Stimulated activated CD8-positive, alpha-beta memory T cell treated with anti-CD3 and anti-CD28 coated beads, Interleukin-4, amount 100 ng/mL, for 48 hours (primary cell): ENCODE measurements at regions not wholly inside any gene's neighbourhood (a gene's known extent, or its start where the extent isn't known, plus 50 kb on each side); places are given as distances from the start of the nearest gene placed in this dataset.

ENCODE experiments used
- DNase-seq: peaks from one replicate; pipeline ENCODE4 v3.0.0-alpha.2; 2020

DNA sequence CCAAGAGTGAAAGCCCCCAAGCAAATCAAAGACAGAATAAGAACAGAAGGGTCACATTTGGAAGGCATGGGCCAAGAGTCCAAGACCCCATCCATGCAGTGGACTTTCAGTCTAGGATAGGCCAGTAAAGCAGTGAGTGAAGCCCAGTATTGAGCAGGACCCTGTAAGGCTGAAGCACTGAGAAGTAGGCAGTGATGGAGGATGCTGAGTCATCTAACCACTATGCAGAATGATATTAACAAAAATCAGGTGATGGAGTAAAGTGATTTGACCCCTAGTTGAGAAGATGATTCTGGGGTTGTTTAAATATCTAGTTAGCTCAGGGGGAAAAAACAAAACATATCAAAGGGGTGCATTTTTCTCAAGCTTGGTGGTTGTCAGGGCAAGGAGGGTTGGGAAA is 308.7 kb upstream of the PLXNA2 start:
- no peak for DNase-seq

GRCh38 chr1:208556461-208556860 is 312.3 kb upstream of the PLXNA2 start:
- no peak for DNase-seq

DNA sequence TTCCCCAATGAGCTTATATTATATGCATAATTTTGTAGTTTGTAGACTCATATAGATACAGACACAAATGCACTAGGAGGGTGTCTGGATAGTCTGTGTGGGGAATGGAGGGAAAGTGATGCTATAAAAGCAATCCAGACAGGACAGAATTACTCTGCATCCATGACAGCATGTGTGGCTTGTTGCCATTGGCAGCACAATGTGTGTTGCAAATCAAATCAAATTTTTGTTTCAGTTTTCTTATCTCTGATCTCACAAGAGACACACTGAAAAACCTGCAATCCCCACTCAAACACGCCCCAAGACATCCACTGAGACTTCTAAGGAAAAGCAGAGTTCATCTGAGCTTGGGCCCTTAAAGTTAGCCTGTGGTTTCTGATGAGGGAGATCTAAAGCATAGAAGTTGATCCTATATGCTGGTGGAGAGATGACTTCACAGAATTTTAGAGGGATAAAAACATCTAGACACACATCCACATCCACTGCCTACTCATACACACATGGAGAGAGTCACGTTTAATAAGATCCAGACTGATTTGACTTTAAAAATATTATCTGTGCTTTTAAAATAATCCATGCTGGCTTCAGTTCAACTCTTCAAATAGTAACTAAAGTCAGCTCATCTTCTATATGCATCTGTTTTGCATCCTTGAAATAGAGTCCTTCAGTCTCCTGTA is 313.0 kb upstream of the PLXNA2 start:
- DNase-seq: no peak

- no peak for DNase-seq
Observed at GRCh38 chr1:208557723-208558094, 313.5 kb upstream of the PLXNA2 start.

- no peak for DNase-seq
Observed at GRCh38 chr1:208559597-208560329, 315.6 kb upstream of the PLXNA2 start.

GRCh38 chr1:208562151-208562960 is 318.2 kb upstream of the PLXNA2 start:
- DNase-seq: no peak

DNA sequence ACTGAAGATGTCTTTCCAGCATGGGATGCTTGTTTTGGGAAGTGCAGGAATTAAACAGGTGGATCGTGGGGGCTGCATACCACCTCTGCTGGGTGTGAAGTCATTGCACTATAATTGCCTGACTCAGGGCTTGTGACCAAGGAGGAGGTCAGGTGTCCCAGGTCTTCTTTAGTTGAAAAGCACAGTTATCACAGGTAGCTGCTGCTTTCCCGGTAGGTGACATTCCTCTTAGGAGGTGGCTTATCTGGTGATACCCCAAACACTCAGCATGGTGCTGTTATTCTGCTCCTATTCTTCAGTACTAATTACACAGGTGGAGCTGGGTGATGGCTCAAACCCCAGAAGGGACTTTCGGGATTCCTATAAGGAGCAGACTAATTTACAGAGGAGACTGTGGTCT is 320.3 kb upstream of the PLXNA2 start:
- DNase-seq: no peak

- no peak for DNase-seq
Observed at GRCh38 chr1:208565756-208566440, 321.7 kb upstream of the PLXNA2 start.

GRCh38 chr1:208569181-208569580 is 325.0 kb upstream of the PLXNA2 start:
- DNase-seq: no peak

DNA sequence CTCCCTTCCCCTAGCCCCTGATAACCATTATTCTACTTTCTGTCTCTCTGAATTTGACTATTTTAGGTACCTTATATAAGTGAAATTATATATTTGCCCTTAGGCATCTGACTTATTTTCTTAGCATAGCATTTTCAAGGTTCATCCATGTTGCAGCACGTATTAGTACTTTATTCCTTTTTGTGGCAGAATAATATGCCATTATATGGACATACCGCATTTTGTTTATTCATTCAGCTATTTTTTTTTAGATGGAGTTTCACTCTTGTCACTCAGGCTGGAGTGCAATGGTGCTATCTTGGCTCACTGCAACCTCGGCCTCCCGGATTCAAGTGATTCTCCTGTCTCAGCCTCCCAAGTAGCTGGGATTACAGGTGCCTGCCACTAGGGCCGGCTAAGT is 326.2 kb upstream of the PLXNA2 start:
- DNase-seq: no peak

DNA sequence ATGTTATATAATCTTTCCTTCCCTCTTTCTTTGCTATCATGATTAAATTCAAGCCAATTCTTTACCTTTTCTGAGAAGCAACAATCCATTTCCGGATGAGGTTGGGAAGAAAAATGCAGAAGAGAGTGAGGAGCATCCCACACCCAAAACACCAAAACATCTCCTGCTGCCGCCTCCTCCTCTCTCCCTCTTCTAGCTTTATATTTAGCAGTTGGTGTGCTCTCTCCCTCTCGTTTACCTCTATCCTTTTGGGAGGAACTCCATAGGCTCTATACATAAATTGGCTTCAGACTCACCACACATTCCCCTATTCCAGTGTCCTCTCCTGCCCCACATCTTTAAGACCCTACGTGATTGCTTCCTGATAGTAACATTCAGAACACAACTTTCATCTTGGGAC is 332.2 kb upstream of the PLXNA2 start:
- DNase-seq: no peak

GRCh38 chr1:208577381-208577905 is 333.3 kb upstream of the PLXNA2 start:
- DNase-seq: no peak

DNA sequence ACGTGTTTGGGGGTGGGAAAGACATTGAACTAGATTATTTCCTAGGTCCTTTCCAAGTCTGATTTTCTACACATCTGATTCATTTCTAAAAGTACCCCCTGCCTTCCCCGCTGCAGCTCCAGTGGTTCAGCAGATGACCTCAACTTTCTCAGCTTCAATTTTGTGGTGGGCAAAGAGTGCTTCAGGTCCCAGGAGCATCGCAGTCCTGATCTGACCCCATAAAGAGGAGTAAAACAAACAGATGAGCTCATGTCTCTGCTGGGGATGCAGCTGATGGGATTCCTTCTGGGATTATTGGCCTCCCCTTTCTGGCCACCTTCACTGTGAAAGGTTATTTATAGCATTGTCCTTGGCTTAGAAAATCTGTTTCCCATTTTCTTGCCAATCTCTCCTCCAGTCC is 337.0 kb upstream of the PLXNA2 start:
- DNase-seq: no peak

GRCh38 chr1:208581667-208582066 is 337.5 kb upstream of the PLXNA2 start:
- no peak for DNase-seq

DNA sequence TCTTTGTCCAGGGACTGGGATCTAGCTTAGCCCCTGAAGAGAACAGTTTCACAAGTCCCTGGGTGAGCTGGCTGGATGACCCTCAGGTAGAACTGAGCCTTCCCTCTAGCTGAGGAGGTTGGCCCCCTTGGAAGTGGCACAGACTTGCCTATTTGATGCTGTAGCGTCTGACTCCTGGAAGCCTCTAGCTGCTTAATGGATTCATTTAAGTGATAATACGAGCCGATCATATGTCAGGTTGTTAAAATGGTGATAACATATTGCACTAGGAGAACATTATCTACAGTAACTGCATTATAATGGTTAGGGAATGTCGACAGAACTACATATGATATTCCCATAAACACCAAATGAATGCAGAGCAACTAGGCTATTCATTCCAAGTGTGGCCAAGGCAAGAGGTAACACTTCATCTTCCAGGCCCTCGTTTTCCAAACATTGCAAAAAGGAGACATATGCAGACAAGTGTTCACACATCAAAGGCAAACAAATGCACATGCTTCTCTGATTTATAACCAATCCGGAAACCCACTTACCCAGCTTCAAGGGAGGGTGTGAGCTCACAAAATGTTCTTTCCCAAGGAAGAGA is 340.1 kb upstream of the PLXNA2 start:
- DNase-seq: no peak

- DNase-seq: no peak
Observed at GRCh38 chr1:208587110-208587509, 342.9 kb upstream of the PLXNA2 start.

DNA sequence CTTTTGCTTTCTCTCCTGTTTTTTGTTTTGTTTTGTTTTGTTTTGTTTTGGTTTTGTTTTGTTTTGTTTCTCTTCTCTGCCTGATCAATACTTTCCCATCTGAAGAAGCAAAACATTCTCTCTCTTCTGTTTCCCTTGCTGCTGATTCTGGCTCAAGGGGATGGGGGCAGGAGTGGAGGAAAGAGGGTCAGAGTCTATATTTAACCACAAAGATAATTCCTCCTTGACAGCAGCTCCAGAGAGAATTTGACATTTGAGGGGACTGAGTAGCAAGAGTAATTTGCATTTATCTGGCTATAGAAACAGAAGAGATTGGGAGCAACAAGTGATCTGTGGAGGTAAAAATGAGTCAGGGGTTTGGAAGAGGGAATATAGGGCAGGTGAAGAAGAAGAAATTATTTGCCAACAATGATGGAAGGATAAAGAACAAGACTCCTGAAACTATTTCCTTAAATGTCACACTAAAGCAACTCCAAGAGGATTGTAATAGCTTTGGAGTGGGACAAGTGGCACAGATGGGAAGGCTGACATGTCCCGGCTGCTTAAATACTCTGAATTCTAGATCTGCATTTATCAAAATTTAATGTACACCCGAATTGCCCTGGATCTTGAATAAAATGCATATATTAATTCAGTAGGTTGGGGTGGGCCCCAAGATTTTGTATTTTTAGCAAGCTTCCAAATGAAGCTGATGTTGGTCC is 349.3 kb upstream of the PLXNA2 start:
- no peak for DNase-seq

DNA sequence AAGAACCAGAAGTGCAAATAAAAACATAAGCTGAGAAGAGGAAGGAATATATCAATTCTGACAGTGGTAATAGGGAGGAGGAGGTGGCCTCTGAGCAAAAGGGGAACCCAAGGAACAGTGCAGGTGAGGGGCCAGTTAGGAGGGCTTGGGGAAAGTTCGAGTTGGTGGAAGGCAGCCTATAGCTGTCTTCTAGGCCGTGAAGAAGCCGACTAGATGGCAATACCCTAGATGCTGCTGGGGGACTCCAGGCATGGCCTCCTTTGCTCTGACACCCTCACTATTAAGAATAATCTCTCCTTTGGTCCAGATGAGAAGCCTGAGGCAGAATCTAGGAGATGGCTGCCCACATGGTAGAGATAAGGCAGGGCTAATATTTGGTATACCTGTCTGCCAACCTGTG is 351.1 kb upstream of the PLXNA2 start:
- DNase-seq: no peak

- no peak for DNase-seq
Observed at GRCh38 chr1:208595745-208596144, 351.6 kb upstream of the PLXNA2 start.

DNA sequence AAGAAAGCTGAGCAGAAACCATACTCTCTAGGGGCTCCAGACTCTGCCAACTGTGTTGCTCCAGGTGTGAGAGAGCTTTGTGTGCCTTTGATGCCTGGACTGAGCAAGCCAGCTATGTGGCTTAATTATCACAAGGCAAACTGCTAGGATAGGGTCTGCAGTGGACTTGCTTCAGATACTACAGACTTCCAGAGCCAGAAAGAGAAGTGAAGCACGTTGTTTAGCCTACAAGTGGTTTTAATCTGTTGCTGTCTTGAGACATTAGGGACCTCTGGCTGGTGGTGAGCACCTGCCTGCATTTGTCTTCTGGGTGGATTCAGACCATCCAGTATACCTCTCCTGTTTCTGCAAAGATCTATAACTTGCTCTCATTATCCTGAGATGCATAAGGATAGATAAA is 353.4 kb upstream of the PLXNA2 start:
- DNase-seq: no peak

GRCh38 chr1:208598021-208598420 is 353.8 kb upstream of the PLXNA2 start:
- DNase-seq: no peak

DNA sequence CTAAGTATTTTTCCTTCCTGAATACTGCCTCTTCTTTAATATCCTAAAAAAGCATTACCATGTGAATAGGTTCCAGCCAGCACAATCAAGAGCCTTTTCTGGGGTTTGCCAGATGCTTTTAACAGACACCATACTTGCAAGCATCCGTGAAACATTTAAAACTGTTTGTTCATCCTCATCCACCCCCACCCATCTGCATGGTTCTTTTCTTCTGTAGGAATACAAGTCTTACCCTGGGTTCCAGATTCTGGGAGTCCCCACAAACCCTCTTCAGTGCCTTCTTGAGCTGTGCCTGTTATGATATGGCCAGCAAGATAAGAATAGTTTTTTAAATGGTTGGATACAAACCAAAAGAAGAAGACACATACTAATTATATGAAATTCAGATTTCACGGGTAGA is 354.9 kb upstream of the PLXNA2 start:
- DNase-seq: no peak
